ENCODE measurements at regions not wholly inside any gene's neighbourhood (a gene's known extent, or its start where the extent isn't known, plus 50 kb on each side); places are given as distances from the start of the nearest gene placed in this dataset.

DNA sequence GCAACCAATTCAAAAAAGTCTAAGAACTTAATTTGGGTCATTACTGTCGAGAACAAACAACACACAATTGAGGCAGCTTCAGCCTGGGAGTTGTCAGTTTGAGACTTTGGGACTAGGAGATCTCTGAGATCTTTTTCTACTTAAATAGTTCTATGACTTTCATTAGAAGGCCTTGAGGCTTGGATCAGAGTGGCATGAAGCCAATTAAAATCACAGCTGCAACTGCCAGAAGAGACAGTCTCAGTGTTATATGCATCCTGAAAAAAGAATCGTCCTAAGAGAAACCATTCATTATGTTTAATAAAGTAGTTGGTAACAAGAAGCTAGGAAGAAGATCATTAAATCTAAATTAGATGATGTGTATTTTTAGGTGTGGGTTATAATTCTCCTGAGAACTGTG is 170.8 kb upstream of the RASSF8 start:
- DNase-seq (ENCODE audit: low read depth, low spot score), result no peak
- in situ Hi-C loops (cut with HindIII; ENCODE audit: low sequenced_read_pairs), result no loop called here
- TF ChIP-seq, protein P1, sequence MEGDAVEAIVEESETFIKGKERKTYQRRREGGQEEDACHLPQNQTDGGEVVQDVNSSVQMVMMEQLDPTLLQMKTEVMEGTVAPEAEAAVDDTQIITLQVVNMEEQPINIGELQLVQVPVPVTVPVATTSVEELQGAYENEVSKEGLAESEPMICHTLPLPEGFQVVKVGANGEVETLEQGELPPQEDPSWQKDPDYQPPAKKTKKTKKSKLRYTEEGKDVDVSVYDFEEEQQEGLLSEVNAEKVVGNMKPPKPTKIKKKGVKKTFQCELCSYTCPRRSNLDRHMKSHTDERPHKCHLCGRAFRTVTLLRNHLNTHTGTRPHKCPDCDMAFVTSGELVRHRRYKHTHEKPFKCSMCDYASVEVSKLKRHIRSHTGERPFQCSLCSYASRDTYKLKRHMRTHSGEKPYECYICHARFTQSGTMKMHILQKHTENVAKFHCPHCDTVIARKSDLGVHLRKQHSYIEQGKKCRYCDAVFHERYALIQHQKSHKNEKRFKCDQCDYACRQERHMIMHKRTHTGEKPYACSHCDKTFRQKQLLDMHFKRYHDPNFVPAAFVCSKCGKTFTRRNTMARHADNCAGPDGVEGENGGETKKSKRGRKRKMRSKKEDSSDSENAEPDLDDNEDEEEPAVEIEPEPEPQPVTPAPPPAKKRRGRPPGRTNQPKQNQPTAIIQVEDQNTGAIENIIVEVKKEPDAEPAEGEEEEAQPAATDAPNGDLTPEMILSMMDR (IDR thresholded peaks at IDR 0.05; ENCODE audit: low read depth, low read length), result no peak
- no peak overlapping the region for H3K4me3 ChIP-seq (ENCODE audit: low read depth, low read length)

DNA sequence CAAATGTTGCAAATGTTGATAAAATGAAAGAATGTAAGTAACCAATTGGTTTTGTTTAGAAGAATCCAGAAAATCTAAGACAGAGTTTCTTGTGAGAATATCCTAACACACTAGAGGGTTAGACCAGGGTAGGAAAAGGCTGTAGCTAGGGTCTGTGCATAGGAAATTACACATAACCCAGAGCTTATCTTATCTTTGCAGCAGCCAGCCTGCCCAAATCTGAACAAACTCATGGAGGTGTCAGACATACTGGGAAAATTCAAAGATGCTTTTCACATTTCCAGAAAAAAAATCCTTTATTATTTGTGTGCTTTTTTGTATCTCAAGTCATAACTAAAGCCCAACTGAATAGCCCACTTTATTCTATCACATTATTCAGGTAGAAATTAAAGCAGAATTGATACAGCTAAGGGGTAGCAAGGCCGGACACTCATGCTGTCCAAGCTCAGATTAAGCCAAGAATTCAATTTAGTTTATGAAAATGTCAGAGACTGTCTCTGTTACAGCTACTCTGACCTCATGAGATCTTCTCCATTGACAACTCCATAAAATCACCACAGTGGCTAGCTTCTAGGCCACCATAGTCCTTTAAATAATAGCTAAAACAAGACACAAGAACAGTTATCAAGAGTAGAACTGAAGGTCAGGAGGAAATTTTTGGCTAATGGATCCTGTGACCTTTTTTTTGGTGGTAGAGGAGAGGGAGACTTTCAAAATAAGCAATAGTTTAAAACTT is 169.6 kb upstream of the RASSF8 start:
- no peak overlapping the region for H3K4me3 ChIP-seq (ENCODE audit: low read depth, low read length)
- no peak for DNase-seq (ENCODE audit: low read depth, low spot score)
- in situ Hi-C loops (cut with HindIII; ENCODE audit: low sequenced_read_pairs), result no loop called here
- TF ChIP-seq, protein P1 (IDR thresholded peaks at IDR 0.05; ENCODE audit: low read depth, low read length), result no peak

DNA sequence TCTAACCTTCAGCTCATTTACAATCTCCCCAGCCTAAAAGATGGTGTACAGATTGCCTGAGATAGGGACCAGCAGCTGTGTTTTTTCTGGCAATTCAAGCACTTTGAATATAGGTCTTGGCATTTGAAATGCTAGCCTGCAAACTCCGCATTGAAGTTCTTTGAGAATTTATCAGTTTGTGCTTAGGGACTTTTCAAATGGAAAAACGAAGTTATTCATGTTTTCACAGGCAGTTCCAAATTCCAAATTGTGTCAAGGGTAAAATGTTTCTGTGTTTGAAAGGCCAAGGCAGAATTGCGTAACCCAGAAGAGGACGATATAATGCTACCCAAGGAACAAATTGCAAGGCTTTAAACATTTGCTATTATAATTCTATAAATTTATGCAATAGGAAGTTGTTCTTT is 168.9 kb upstream of the RASSF8 start:
- H3K4me3 ChIP-seq (ENCODE audit: low read depth, low read length), result no peak overlapping the region
- TF ChIP-seq, protein P1 (IDR thresholded peaks at IDR 0.05; ENCODE audit: low read depth, low read length), result no peak
- in situ Hi-C loops (cut with HindIII; ENCODE audit: low sequenced_read_pairs), result no loop called here
- peak; percentile 47 for DNase-seq (ENCODE audit: low read depth, low spot score)

DNA sequence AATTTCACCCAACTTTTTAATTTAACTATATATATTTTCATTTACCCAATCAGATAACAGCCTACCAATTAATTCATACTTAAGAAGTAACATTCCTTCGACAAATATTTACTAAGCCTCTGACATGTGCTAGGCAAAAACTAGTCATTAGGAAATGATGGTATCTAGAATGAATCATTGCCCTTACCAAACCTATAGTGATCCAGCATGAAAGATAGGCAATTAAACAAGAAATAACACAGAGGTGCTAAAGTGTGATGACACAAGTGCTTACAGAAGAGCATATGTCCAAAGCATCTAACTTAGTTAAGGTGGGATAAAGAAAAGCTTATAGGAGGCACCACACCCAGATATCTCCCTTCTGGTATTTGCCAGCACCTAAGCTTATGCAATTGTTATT is 166.5 kb upstream of the RASSF8 start:
- DNase-seq (ENCODE audit: low read depth, low spot score), result no peak
- TF ChIP-seq, protein P1 (IDR thresholded peaks at IDR 0.05; ENCODE audit: low read depth, low read length), result no peak
- in situ Hi-C loops (cut with HindIII; ENCODE audit: low sequenced_read_pairs), result no loop called here
- H3K4me3 ChIP-seq (ENCODE audit: low read depth, low read length), result no peak overlapping the region

DNA sequence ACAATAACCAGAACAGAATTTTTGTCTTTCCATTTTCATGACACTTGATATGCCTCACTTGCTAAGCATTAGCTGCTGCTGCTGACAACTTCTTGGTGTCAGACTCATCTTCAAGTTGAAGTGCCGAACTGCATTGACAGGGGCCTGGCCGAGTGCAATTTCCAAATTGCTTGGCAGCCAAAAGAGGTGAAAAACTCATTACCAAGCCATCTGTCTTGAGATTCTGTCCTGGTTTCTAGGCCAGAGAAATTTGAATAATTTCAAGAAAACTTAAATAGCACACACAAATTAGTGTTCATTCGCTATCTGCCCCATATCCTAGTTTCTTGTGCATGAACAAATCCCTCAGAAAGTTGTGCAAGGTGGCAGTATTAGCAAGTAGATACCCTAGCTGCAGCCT is 165.3 kb upstream of the RASSF8 start:
- no peak overlapping the region for H3K4me3 ChIP-seq (ENCODE audit: low read depth, low read length)
- DNase-seq (ENCODE audit: low read depth, low spot score), result no peak
- in situ Hi-C loops (cut with HindIII; ENCODE audit: low sequenced_read_pairs), result no loop called here
- TF ChIP-seq, protein P1 (IDR thresholded peaks at IDR 0.05; ENCODE audit: low read depth, low read length), result no peak

DNA sequence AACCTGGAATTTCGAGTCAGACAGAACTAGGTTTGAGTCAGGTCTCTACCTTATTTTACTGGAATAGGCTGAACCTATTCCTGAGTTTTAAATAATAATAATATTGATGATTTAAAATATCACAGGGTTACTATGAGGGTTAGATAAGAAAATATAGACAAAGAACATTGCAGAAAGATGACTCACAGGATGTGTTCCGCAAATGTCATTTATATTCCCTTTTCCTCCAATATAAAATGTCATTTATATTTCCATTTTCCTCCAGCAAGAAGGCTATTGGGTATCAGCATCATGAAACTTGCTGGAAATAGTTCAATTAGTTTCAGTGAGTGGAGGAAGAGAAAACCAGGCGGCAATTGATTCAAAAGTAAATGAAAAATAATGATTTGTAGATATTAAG is 163.9 kb upstream of the RASSF8 start:
- TF ChIP-seq, protein P1 (IDR thresholded peaks at IDR 0.05; ENCODE audit: low read depth, low read length), result no peak
- no peak overlapping the region for H3K4me3 ChIP-seq (ENCODE audit: low read depth, low read length)
- DNase-seq (ENCODE audit: low read depth, low spot score), result no peak
- in situ Hi-C loops (cut with HindIII; ENCODE audit: low sequenced_read_pairs), result no loop called here
